ENCODE measurements at regions not wholly inside any gene's neighbourhood (a gene's known extent, or its start where the extent isn't known, plus 50 kb on each side); places are given as distances from the start of the nearest gene placed in this dataset.
"Not testable (repeated sequence)": the region's sequence is repeated elsewhere in the genome, so short reads cannot be mapped to it uniquely, and the experiment has no call there.

- no peak for DNase-seq
Observed at GRCh38 chr7:4319280-4319679, 362.8 kb upstream of the FOXK1 start.

GRCh38 chr7:4325732-4326131 is 356.4 kb upstream of the FOXK1 start:
- no peak for DNase-seq

DNA sequence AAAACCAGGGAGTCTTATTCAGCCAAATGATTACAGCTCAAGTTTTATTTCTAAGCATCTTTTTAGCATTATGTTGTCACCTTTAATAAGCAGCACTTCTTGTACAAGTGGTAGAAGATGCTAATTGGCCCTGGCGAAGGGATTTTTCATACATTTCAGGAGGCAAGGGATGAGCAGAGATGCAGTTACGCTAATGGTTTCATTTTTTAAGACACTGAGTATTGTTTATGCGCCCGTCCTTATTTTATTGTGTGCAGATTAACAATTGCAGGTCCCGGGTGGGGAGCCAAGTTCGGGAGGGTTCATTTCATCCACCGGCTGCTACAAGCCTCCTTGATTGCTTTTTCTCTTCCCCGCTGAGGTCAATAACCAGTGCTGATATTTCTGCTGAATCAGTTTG is 350.4 kb upstream of the FOXK1 start:
- DNase-seq: no peak

- no peak for DNase-seq
Observed at GRCh38 chr7:4338556-4338955, 343.5 kb upstream of the FOXK1 start.

DNA sequence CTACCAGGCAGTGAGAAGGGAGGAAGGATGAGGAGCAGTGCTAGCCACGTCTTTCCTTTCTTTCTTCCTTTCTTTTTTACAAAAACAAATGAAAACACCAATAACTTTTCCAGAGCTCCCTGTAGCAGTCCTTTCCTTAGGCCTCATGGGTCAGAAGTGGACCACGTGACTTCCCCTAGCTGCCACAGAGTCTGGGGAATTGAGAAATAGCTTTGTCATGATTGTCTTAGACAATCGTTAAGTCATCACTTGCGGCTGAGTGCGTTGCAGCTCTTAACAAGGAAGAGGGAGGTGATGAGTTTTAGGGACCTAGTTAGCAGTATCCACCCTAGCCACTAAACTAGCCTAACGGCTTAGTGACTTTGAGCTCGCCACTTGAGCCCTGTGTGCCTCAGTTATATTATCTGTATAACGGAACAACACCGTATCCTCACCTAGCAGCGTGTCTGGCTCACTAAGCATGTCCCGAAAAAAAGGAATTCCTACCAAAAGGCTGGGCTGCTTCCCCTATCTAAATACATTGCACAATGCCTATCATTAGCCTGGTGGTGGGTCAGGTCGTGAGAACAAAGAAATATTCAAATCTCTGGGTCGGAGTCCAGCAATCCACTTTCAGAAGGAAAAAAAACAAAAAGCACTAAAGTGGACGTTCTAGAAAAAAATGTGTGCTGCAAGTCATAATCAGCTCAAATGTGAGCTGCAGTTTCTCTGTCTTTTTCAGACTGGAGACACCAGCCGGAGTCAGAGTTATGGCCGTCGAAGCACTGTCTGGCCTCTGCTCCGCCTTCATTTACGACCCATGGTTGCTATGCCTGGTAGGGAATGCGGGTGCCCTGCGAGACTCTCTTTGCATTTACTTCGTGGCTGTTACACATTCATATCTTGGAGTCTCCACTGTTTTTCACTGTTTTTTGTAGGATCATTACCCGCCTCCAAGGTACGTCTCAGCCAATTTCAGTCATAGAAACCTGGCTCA is 338.5 kb upstream of the FOXK1 start:
- DNase-seq: no peak

- DNase-seq: no peak
Observed at GRCh38 chr7:4345004-4345403, 337.1 kb upstream of the FOXK1 start.

DNA sequence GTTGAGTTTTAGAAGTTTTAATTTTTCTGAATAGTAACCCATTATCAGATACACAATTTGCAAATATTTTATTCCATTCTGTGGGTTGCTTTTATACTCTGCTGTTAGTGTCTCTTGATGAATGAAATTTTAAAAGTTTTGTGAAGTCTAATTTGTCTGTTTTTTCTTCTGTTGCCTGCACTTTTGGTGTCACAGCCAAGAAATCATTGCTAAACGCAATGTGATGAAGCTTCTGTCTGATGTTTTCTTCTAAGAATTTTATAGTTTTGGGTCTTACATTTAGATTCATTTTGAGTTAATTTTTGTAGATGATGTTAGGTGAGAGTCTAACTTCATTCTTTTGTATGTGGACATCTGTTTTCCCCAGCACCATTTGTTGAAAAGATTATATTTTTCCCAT is 330.0 kb upstream of the FOXK1 start:
- no peak for DNase-seq

- no peak for DNase-seq
Observed at GRCh38 chr7:4361774-4362173, 320.3 kb upstream of the FOXK1 start.

DNA sequence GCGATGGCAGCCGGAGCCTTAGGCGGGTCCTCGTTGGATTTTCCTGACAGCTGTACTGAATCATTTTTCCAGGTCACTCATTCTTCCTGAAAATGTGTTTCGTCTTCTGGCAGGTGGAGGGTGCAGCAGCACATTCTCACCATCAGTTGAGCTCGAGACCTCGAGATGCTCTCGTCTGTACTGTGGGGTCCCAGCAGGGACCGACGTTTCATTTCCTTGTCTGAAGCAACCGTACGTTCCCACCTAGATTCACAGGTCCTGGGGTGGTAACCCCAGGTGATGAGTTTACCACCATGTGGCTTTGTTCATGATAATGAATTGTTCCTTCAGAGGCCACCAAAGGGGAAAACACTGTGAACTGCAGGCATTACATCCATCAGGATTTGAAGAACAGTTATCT is 298.5 kb upstream of the FOXK1 start:
- no peak for DNase-seq

GRCh38 chr7:4386190-4386589 is 295.9 kb upstream of the FOXK1 start:
- DNase-seq: no peak

DNA sequence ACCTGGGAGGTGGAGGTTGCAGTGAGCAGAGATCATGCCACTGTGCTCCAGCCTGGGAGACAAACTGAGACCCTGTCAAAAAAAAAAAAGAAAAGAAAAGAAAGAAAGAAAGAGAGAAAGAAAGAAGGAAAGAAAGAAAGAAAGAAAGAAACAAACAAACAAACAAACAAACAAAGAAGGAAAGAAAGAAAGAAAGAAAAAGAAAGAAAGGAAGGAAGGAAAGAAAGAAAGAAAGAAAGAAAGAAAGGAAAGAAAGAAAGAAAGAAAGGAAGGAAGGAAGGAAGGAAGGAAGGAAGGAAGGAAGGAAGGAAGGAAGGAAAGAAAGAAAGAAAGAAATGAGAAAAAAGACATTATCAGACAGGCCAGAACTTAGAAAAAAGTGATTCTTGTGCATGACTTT is 291.0 kb upstream of the FOXK1 start:
- not testable (repeated sequence) for DNase-seq

DNA sequence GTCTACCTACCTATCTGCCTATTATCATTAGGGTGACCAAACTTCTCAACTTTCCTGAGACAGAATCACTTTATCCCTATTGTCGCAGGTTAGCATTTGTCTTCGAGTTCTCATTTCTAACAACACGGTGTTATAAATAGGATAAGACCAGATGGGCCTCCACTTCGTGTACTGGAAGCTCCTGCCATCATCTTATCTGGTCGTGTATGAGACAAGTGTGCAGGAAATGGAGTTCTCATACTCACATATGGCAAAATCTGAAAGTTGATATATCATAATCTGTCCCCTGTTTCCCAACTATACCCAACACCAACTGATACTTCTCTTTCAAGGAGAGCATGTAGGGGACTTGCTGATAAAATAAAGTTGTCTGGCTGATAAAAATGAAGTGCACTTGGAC is 287.4 kb upstream of the FOXK1 start:
- DNase-seq: no peak

GRCh38 chr7:4399121-4399520 is 283.0 kb upstream of the FOXK1 start:
- no peak for DNase-seq

DNA sequence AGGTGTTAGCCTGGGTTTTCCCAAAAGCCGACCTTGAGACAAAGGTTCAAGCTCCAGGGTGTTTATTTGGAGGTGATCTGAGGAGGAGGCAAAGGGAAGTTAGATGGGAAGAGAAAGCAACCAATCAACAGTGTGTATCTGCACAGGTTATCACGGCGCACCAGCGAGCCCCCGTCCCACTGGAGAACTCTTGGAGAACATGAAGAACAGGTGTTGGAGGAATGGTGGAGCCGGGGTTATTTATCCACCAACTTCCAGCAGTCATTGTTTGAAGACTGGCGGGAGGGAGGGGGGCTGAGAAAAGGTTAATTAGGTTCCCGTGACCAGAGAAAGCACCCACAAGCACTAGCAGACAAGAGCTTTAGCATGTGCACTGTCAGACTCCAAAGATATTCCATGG is 282.5 kb upstream of the FOXK1 start:
- no peak for DNase-seq

- no peak for DNase-seq
Observed at GRCh38 chr7:4406288-4407058, 275.6 kb upstream of the FOXK1 start.

DNA sequence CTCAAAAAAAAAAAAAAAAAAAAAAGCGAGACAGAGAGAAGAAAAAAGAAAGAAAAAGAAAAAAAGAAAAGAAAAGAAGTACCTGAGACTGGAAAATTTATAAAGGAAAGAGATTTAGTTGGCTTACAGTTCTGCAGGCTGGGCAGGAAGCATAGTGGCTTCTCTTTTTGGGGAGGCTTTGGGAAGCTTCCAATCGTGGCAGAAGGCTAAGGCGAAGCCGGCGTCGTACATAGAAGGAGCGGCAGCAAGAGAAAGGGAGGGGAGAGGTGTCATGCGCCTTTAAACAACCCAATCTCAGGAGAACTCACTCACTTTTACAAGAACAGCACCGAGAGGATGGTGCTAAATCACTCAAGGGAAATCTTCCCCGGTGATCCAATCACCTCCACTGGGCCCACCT is 272.1 kb upstream of the FOXK1 start:
- DNase-seq: no peak

- no peak for DNase-seq
Observed at GRCh38 chr7:4416396-4417056, 265.6 kb upstream of the FOXK1 start.

GRCh38 chr7:4428526-4428925 is 253.6 kb upstream of the FOXK1 start:
- DNase-seq: no peak

DNA sequence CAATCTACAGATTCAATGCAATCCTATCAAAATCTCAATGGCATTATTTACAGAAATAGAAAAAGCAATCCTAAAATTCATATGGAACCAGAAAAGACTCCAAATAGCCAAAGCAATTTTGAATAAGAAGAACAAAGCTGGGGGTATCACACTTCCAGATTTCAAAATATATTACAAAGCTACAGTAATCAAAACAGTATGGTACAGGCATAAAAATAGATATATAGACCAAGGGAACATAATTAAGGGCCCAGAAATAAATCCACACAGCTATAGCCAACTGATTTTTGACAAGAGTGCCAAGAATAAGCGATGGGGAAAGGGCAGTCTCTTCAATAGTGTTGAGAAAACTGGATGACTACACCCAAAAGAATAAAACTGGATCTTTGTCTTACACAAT is 251.9 kb upstream of the FOXK1 start:
- DNase-seq: no peak

DNA sequence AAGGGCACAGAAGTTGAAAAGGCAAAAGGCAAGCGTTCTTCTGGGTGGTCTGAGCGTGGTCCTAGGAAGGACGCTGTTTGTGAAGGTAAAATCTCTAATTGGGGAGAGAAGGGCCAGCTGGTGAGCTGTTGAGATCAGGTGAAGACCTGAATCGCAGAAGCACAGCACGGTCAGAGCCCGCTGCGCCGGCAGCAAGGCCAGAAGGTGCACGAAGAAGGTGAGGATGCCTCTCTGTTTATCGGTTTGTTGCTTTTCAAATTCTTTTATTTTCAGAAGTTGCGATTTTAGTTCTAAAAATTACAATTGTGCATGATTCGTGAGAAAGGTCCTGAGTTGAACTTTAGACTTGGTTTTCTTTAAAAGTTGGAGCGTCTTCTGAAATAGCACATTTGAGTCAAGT is 247.8 kb upstream of the FOXK1 start:
- no peak for DNase-seq

DNA sequence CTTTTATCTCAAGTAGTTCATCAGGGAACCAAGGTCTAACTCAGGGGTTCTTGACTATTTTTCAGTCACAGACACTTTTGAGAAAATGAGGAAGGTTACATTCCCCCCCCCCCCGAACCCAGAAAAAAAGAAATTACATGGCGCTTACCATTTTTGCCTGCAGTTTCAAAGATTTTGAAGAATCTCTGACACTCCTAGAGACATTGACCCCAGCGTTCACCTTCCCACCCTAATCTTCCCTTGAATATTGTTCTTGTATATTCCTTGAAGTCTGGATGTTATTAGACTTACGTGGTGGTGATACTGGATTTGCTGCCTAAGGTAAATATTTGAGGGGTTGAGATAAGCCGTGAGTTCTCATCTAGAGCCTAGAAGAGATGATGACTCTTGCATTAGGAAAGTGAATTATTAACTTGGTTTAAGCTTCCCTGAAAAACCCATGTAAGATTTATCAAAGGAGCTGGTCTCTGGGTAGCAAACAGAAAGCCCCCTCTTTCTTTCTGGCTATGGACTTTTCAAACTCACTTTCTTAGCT is 245.7 kb upstream of the FOXK1 start:
- no peak for DNase-seq

DNA sequence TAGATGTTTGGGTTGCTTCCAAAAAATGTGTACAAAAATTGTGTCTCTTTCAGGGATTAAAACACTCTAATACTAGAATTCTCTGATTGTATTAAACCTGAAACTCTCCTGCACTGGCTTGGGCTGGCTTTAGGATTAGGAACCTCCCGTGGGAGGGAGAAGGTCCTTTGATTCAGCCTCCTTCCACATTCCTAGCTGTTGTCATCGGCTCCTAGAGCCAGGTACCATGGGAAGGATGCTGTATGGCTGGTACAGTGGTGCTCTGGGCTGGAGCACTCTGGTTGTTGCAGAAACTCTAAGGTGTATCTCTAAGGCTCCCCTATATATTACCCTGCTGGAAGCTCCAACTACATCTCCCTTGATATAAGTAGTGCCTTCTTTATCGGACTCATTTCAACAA is 245.2 kb upstream of the FOXK1 start:
- DNase-seq: no peak

- no peak for DNase-seq
Observed at GRCh38 chr7:4437916-4438315, 244.2 kb upstream of the FOXK1 start.
